Effector CD8-positive, alpha-beta T cell (primary cell): ENCODE measurements at regions not wholly inside any gene's neighbourhood (a gene's known extent, or its start where the extent isn't known, plus 50 kb on each side); places are given as distances from the start of the nearest gene placed in this dataset.
"Not testable (repeated sequence)": the region's sequence is repeated elsewhere in the genome, so short reads cannot be mapped to it uniquely, and the experiment has no call there.

Source experiments
- DNase-seq: peaks from one replicate; lab custom pipeline; 2025; lab: John Stamatoyannopoulos, UW

DNA sequence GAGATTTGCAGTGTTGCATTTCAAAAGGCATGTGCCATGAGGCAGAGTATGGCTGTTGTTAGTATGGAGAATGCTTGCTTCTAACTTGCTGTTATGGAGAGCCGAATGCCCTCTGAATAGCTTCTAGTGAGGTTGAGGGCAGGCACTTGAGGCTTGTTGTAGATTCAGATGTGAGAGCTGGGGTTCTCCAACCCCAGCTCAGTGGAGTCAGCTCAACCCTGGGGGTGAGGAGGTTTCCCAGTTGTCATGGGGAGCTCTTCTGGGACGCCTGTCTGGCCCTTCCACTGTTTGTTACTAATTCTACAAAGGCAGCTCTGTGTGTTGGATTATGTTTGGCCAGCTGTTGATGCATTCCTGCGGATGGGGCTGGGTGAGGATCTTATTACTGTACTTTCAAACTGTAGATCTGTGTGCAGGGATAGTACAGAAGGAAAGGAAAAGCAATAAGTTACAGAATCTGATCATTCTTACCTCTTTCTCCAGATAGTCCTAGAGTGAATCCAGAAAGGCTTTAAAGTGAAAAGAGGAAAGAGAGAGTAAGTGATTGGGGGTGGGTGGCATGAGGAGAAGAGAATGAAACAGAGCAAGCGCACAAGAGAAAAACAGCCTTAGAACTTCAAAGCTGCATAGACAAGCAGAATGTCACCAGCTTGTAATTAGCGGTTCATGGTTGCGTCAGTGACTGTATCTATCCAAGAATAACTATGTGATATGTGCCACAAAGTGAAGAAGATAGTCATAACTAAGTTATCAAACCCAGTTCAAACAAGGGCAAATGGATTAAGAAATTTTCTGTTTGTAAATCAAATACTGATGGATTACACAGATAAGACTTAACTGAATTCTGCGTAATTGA, 148.7 kb downstream of the PRL start:
- DNase-seq, result no peak

DNA sequence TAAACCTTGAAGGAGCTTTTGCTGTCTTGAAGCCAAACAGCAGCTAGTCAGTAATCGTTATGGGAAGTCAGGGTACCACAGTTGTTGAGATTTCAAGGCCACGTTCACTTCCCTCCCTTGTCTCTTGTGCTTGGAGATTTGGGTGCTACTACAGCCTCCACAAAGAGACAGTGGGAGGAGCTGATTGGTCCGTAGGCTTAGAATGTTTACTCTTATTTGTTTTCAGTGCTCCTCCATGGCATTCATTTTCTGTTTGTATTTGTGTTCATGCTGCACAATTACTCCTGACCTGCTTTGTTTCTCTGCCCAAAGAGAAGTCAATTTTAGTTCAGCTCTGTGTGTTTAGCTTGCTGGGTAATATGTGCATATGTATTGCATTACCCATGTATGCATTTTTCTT, 147.7 kb downstream of the PRL start:
- no peak for DNase-seq

DNA sequence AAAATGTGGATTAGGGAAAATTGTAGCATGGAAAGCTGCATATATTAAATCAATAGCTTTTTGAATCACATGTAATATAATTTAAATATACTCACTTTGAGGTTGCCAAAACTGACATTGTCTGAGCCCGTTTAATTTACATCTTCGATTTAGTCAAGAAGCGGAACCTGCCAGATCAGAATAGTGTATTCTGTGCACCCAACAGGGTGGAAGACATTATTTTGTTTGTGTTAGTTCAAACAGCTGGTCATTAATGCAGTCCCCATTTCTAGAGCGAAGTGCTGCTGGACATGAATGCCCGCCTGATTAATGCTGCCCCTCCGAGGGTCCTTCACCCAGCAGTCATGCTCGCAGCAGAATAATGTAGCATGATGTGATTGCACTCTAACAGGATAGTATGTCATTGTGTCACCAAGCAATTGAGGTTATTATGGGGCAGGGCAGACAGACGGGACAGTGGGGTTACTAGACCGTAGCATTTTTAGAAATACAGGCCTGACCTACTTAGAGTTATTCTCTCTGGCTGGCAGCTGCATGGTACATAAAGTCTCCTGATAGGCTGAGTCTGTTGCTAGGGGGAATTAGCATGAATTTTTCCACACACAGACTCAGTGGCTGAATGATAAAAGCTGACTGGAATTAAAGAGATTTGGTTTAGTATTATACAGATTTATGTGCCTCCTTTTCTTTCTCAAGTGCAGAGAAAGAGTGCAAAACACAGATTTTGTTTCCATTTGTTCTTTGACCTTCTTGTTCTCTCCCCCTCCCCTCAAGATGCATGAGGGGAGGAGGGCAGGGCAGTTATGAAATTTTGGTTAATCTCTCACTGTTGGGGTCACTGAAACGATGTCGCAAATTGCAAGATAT, 147.1 kb downstream of the PRL start:
- no peak for DNase-seq

DNA sequence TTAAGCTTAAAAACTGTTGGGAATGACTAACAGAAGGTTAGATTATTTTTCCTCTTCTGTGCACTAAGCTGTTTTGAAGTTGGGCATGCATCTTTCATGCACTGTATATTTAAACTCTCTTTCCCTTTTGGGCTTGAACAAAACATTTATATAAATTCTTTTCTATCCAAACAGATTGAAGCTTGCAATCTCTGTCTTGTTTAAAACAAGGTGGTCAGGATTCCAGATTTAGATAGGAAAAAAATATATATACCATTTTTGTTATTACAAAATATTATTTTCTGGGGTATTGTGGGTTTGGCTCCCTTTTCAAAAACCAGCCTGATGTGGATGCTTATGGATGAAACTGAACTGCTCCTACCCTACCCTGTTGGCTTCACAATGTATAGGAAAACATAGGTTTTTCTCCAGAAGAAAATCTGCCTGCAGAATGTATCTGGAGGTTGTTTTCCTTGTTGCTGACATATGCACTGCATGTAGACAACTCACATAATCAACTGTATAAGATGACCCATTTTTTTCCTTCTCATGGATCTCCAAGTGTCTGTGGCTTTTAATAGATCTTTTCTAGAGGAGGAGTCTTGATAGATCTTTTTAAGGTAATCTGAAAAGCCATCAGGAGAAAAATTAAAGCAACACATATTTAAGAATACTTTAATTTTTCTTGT, 146.3 kb downstream of the PRL start:
- DNase-seq, result no peak

DNA sequence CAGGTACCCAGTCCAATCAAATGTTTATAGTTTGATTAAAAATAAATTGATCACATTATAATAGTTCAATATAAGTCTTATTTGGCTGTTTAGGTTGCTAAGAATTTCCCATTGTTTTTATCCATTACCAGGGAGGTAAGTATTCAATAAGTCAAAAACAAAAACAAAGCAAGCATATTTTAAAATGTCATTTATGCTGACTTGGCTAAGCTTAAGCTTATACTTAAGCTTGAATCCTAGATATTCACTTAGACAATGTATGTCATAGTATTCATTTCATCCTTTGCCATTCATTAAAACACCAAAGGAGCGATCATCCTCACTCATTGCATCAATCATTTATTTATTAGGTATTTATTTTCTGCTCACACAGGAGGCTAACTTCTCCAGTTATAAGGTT, 144.9 kb downstream of the PRL start:
- DNase-seq, result no peak

DNA sequence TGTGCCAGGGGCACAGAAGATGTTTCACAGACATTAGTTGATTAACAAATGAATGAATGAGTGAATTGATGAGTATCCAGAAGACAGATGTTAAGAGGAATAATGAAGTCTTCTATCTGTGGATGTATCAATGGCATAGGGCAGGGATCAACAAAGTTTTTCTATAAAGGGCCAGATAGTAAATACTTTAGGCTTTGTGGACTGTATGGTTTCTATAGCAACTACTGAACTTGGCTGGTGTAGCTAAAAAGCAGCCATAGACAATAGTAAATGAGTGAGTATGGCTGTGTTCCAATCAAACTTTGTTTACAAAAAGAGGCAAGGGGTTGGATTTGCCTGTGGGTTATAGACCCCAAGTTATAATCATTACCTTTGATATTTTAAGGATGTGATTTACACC, 144.0 kb downstream of the PRL start:
- DNase-seq, result no peak

DNA sequence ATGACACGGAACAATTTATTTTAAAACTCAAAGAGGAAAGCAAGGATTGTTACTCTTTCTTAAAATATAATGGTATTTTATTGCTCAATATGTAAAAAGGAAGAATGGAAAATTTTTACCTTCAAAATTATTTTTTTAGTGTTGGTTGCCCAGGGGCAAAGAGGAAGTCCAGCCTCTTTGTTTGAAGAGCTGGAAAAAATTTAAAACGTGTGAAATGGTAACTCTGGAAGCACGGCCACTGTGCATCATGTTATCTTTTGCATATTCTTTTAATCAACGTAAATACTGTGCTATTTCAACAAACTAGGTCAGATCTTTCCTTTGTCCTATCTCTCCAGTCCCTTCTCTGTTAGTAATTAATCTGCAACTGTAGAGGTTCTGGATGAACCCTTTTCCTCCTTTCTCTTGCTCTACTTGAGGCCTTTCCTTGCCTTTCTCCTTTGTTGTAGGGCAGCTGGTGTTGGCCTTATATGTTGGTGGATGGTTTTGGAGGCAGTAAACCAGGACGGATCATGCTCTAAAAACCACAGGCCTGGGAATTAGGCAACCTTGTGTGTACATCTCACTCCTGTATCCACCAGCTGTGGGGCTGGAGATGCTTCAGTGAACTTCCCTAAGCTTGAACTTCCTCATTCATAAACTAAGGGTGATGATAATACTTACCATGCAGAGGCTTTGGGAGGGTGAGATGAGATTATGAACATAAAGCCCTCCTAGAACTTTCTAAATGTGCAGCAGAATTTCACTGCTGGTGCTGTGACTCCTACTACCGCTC, 143.3 kb downstream of the PRL start:
- DNase-seq, result no peak

DNA sequence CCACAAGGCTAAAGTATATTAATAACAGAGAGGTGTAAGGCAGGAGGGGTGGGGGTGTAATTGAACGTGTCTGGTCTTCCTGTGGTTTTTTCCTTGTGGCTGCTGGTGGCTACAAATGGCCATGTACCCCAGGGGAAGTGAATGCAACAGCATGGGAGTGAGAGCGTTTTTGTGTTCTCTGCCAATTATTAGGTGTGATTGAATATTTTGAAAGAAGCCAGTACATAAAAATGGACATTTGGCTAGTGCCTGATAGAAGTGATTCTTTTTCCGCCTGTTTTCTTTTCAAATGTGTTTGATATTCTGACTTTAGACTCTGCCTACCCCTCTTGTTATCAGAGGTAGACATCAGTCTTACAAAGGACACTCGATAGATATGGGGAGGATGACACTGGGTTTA, 141.3 kb downstream of the PRL start:
- DNase-seq, result no peak

DNA sequence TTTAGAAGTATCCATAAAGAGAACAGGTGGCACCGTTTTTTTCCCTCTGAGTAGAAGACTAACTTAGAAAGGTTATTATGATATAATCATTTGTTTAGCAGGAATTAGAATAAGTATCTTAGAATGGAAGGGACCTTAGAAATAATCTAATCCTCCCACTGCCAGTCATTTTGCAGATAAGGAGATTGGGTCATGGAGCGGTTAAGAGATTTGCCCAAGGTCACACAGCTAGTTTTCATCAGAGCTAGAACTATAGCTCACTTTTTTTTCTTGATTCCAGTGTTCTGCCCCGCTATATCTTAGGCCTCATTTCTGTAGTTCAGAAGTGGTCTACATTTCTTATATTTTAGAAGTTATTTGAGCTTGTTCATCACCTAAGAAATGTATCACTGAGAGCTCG, 139.6 kb downstream of the PRL start:
- DNase-seq, result no peak

DNA sequence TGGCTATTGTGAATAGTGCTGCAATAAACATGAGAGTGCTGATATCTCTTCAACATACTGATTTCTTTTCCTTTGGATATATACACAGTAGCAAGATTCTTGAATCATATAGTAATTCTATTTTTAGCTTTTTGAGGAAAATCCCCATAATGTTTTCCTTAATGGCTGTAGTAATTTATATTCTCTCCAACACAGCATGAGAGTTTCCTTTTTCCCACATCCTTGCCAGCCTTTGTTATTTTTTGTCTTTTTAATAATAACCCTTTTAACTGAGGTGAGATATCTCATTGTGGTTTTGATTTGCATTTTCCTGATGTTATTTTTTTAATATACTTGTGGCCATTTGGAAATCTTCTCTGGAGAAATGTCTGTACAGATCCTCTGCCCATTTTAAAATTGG, 132.6 kb downstream of the PRL start:
- no peak for DNase-seq

DNA sequence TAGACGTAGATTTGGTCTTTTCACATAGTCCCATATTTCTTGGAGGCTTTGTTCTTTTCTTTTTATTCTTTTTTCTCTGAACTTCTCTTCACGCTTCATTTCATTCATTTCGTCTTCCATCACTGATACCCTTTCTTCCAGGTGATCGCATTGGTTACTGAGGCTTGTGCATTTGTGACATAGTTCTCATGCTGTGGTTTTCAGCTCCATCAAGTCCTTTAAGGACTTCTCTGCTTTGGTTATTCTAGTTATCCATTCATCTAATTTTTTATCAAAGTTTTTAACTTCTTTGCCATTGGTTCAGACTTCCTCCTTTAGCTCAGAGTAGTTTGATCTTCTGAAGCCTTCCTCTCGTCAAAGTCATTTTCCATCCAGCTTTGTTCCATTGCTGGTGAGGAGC, 125.8 kb downstream of the PRL start:
- DNase-seq, result not testable (repeated sequence)

DNA sequence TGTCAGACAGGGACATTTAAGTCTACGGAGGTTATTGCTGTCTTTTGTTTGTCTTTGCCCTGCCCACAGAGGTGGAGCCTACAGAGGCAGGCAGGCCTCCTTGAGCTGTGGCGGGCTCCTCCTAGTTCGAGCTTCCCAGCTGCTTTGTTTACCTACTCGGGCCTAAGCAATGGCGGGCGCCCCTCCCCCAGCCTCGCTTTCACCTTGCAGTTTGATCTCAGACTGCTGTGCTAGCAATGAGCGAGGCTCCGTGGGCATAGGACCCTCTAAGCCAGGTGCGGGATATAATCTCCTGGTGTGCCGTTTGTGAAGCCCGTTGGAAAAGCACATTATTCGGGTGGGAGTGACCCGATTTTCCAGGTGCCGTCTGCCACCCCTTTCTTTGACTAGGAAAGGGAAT, 125.0 kb downstream of the PRL start:
- not testable (repeated sequence) for DNase-seq

DNA sequence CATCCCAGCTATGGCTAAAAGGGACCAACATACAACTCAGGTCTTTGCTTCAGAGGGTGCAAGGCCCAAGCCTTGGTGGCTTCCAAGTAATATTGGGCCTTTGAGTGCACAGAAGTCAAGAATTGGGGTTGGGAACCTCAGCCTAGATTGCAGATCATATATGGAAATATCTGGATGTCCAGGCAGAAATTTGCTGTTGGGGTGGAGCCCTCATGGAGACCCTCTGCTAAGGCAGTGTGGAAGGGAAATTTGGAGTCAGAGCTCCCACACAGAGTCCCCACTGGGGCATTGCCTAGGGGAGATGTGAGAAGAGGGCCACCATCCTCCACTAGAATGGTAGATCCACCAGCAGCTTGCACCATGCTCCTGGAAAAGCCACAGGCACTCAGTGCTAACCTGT, 123.5 kb downstream of the PRL start:
- no peak for DNase-seq

DNA sequence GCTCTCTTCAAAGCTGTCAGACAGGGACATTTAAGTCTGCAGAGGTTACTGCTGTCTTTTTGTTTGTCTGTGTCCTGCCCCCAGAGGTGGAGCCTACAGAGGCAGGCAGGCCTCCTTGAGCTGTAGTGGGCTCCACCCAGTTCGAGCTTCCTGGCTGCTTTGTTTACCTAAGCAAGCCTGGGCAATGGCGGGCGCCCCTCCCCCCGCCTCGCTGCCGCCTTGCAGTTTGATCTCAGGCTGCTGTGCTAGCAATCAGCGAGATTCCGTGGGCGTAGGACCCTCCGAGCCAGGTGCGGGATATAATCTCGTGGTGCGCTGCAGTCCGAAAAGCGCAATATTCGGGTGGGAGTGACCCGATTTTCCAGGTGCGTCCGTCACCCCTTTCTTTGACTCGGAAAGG, 116.6 kb downstream of the PRL start:
- DNase-seq, result not testable (repeated sequence)

DNA sequence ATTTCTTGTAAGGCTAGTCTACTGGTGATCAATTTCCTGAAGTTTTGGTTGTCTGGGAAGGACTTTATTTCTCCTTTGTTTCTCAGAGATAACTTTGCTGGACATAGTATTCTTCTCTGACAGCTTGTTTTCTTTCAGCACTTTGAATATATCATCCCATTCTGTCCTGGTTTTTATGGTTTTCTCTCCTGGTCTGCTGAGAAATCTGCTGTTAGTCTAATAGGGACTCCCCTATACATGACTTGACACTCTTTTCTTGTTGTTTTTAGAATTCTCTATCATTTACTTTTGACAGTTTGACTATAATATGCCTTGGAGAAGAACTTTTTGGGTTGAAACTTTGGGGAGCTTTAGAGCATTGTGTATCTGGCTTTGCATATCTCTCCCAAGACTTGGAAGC, 112.5 kb downstream of the PRL start:
- no peak for DNase-seq

DNA sequence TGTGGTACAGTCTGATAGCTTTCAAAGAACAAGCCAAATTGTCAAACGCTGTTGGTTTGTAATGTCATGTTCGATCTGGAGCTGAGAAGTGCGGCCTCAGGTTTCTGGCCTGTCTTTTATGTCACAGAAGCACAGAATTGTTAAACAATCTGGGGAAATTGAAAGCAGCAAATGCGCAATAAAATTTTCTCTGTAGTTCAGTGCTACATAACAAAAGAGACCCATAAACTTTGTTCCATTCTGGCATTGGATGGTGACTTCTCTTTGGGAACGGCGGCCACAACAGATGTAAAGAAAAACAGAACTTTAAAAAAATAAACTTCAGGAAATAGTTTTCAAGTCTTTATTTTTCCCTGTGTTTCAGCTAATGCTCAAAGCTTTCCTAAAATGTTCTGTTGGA, 106.9 kb downstream of the PRL start:
- no peak for DNase-seq

DNA sequence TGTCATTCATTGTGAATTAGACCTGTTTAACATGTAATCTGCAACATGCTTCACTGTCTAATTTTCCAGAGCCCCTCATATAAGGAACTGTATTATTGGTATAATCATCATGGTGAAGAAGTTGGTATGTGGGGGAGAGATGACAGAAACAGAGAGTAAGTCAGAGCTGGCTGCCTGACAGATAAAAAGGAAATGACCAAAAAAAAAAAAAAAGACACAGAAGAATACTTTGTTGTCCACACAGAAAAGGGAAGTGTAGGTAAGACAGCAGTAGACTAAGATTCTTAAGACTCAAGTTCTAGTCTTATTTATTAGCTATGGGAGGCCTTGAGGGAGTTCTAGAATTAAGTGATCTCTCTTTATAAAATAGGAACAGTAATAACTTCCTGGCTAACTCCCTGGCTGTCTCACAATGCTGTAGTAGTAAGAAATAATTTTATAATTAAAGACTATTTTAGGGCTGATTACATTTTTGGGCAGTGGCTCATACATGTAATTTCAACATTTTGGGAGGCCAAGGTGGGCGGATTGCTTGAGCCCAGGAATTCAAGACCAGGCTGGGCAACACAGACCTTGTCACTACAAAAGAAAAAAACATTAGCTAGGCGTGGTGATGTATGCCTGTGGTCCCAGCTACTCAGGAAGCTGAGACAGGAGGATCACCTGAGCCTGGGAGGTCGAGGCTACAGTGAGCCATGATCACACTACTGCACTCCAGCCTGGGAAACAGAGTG, 102.5 kb downstream of the PRL start:
- no peak for DNase-seq

DNA sequence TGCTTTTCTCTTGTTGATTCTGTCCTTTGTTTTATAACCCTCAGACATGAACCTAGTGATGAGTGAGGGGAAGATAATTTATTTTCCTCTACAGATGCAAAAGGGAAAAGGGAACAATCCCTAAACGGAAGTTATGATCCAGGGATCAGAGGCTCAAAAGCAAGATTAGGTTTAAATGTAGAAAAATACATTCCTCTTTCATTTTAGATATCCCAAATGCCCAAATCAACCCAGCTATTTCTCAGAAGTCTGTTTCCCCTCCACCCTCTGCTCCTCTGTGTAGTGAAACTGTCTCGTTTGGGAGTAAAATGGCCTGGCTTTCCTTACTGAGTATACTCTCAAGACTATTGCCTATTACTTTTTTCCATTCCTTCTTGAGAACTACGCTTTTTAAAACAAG, 97.1 kb downstream of the PRL start:
- DNase-seq, result no peak

DNA sequence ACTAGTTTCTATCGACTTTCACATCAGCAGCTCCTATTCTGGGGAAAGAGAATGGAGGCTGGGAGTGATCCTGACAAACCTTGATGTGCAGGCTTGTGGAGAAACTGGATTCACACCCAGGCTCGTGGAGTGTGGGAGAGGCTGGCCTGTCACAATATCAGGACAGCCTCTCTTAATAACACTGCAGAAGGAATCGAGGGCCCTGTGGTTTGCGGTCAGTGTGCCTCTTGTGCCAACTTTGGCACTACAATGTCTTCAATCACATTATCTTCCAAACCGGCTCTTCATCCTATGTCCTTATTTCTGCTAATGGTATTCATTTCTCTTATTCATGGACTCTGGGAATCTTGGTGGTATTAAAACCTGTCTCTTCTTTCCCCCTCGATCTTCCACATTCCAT, 92.7 kb downstream of the PRL start:
- DNase-seq, result no peak

DNA sequence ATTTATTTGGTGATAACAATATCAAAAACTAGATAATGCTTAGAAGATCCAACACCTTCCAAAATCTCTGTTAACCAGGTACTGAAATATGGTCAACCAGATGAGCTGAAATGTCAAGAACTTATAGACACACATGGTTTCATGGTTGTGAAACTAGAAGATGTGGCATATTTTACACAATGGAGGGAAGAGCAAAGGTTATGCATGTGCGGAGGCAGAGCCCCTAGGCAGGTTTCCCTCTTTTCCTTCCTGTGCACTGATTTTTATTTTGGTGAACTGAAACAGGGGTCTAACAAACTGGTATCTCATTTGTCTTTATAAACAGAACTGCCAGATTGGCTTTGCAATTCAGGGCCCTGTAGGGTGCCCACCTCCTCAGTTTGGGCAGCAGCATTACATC, 91.6 kb downstream of the PRL start:
- DNase-seq, result no peak

DNA sequence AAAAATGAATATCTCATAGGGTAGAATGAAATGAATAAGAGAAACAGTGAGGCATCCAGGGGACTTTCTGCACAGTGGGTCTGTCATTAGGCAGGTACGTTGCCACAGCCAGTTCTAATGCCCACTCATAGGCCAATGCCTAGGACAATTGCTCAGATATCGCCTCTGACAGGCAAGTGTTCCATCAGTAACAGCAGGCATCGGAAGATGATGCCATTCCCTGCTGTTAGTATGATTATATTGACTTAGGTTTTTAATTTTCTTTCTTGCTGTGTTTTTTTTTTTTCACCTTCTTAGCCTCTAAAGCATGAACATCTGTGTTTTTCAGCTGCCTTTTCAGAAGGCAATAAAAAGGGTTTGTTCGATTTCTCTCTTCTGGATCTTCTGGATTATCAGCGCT, 90.7 kb downstream of the PRL start:
- no peak for DNase-seq
